Right renal pelvis (tissue), 4 donors: ENCODE measurements at regions not wholly inside any gene's neighbourhood (a gene's known extent, or its start where the extent isn't known, plus 50 kb on each side); places are given as distances from the start of the nearest gene placed in this dataset.
A peak's percentile ranks its signal among the peaks of the same experiment; 100 is the strongest.

Experiments used
- DNase-seq, 4 donors: peaks; one replicate each; pipeline ENCODE4 v3.0.0-alpha.2; 2013; ENCODE audit warnings: low read depth in 4 of 4, low spot score in 3 of 4, missing footprints in 1 of 4

DNA sequence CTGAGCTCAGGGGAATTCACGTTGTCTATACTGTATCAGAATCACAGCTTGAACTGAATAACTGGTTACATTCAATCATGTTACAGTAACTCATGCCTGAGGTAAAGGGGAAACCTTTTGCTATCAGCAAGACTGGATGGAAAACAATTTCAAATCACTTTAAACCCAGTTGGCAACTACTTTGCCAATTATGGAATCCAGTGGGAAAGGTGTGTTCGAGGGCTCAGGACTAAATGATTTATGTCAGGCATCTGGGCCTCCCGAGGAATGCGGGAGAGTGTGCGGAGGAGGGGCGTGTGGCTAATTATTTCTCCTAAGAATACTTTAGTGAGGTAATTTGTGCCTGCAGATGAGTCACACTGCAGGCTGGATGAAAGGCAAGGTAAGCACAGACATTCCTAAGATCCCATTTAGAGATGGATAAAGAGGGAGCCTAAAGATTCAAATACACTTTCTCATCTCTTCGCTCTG, 100.1 kb downstream of the HRH4 start:
- DNase-seq, result peak in 2 of 4 donors; percentile 28 to 35

DNA sequence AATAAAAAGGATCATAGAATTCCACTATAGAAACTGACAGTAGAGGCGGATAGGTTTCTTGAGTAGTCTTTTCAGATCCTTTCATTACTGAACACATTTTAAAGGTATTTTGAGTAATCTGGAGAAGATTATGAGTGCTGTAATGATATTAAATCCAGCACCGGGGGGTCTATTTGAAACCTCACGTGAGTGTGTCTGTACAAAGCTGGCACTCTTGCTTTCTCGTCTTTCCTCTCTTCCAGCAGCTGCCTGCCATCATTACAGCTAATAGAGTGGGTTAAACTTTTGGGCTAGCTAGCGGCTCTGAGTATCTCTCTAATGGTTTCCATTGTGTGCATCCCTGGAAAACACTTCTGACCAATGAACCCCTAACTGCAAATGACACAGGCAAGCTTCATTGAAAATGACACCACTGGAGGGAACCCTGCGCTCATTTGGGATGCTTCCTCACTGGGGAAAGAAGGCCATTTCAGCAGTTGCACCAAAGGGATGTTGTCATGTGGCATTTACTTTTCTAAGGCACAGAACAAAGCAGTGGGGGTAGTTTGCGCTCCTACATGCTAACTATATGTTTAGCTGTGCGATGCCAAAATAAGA, 101.0 kb downstream of the HRH4 start:
- DNase-seq, result no peak

DNA sequence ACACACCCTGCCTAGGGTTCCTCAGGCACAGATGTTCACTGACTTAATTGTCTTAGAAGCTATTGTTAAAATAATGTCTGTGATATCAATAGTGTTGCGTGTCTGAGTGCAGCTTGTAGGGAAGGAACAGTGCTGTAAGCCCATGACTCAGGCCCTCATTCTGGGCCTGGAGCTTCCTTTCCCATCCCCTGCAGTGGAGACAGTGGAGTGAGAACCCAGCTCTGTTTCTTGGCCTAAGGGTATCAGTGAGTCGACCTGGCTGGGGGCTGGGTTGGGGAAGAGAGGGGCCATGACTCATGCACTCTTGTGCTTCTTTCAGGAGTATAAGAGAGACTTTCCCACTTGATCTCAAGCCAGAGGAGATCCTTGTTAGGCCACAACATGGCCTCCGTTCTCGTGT, 106.8 kb downstream of the HRH4 start:
- no peak for DNase-seq

DNA sequence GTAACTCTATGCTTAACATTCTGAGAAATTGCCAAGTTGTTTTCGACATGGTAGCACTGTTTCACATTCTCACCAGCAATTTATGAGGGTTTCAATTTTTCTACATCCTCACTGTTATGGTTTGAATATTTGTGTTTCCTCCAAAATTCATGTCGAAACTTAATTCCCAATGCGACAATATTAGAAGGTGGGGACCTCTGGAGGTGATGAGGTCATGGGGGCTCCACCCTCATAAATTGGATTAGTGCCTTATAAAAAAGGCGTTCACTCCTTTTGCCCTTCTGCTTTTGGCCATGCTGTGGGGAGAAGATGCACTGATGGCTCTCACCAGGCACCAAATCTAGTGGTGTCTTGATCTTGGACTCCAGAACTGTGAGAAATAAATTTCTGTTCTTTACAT, 110.3 kb downstream of the HRH4 start:
- no peak for DNase-seq

DNA sequence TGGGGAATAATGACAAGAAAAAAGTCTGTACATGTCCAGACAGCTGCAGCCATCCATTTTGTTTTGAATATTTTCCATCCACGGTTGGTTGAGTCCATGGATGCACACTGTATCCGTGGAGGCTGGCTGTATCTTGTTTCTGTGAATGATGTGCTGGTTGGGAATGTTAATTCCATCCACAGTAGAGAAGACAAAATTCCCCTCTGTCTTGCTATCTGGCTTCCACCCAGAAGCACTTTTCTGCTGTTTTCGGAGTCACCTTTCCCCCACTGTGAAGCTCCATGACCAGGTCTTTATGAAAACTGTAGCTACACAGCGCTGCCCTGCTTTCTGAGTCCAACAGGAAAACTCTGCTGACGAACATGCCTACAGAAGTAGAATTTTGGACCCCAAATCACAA, 122.3 kb downstream of the HRH4 start:
- no peak for DNase-seq

DNA sequence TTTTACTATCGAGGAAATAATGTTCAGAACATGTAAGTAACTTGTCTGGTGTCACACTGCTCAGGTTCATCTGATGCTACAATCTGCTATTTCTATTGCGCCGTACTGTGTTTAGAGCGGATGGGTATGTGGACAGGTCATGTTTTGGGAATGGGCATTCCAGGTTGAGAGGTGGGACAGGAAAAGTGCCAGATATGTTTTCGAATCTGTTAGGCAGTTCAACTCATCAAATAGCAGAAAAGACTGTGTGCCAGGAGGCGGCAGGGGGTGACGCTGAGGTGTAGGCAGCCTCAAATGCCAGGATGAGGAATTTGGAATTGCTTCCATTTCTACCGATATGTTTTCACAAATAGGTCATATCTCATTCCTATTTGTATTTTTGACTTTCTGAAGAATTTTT, 123.8 kb downstream of the HRH4 start:
- no peak for DNase-seq

DNA sequence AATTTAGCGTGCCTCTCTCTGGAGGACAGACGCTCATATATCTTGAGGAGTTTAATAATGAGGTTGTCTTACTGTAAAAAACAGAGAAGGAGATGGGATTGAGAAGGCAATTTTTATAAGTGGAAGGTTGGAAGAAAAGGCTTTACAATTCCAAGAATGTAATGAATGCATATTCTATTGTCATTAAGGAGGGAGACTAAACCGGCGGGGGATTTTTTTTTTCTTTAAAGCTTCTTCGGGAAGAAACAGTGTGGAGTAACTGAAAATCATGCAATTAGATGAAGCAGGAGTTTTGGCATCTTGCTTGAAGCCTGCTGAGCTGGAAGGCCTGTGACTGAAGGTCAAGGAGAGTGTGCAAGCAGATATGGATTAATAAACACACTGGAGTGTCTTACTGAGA, 124.4 kb downstream of the HRH4 start:
- DNase-seq, result no peak

DNA sequence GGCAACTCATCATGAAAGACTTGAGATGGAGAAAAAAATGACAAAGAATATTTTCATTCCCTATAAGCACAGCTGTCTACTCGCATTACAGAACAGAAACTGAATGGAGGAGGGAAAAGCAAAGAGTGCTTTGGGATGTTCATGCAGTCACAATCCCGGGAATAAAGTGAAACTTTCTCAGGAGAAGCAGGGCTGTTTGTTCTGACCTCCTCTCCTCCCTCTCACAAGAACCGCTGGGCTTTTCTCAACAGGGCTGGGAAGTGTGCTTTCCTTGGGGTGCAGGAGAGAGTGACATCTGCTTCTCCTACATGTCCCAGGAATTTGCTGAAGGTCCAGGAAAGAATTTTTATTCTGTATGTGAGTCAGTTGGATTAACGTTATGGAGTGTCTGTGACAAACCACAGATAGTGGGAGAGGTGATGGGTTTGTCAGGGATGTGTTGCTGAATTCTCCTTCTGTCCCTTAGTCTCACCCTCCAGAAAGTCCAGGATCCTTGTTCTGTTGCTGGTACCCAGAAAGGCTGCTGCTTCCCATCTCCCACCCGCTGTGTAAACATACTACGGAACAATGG, 125.6 kb downstream of the HRH4 start:
- no peak for DNase-seq

DNA sequence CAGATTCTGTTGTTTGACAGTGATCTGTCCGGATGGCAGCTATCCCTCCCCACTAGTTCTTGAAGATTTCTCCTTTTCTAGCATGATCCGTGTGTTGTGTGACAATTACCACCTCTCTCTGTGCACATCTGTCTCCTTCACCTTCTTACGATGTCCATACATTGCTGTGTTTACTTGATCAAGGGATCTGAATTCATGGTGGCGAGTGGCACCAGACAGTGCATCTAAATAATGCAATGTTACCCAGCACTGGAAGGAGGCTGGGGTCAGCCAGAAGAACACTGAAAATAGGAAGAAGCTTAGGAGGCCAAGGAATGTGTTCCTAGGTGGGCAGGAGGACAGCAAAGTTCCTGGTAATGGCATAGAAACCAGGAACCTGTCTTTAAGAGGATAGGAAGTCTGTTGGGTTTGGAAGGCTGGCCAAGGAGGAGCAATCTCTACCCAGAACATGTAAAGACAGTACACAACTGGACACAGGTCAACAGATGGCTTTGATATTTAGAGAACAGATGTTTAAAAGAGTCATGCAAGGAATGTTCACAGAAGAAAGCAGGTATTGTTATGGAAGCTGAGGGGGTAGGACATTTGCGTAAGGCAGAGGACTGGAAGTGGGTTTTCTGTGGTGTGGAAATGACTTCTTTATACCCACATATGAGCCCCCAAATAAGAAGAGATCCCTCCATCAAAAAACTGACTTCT, 126.4 kb downstream of the HRH4 start:
- no peak for DNase-seq

DNA sequence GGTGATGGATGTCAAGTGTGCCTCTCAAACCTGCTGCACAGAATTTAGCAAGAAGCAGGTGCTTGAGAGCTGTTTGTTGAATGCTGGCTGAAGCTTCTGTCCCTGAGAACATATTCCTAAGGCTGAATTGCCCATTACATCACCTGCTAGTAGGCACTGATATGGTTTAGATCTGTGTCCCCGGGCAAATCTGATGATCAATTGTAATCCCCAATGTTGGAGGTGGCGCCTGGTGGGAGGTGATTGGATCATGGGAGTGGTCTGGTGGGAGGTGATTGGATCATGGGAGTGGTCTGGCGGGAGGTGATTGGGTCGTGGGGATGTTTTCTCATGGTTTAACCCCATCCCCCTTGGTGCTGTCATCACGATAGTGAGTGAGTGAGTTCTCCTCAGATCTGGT, 128.0 kb downstream of the HRH4 start:
- DNase-seq, result no peak

DNA sequence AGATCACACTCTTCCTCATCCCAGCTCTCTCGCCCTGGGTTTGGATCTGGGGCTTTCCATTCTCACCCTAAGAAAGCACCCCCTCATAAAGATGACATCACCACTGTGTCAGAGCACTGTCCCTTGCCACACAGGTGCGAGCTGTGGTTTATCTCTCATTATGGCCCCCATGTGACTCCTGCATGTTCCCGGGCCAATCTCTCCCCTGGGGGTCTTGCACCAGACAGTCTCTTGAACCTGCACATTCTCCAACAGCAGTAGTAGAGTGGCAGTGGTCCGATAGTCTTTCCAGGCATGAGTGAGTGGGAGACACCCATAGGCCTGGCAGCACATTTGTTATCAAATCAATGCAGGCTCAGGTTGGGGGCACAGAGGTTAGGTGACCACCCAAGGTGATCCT, 130.5 kb downstream of the HRH4 start:
- no peak for DNase-seq

DNA sequence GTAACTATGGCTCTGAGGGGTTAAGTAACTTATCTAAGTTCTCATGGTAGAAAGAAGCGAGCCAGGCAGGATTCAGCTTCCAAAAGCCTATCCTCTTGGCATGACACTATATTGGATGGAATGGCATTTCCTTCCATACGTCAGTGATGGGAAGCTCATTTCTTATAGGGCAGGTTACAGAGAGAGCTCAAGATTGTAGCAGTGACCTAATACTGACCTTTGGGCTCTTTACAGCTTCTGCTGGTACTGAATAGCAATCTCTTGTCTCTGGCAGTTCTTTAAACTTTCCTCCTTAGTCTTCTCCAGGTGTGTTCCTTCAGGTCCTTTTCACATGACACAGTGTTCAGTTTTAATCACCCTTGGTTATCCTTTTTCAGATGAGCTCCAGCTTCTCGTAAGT, 133.0 kb downstream of the HRH4 start:
- DNase-seq, result no peak

DNA sequence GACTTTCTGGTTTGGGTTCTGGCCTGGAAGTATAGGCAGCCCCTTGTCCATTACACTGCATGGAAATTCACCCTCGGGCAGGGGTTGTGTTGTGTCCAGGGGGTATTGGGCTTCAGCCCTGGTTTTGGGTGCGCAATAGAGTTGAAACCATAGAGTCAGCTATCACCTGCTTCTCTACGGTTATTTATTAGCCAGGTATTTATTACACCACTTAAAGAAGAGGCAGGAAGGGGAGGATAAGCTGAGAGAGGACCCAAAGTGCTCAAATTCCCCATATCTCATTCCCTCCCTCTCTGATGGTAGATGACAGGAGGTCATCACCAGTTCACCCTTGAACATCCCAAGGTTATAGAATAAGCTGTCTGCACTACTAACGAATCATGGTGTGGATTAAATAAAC, 133.4 kb downstream of the HRH4 start:
- no peak for DNase-seq

DNA sequence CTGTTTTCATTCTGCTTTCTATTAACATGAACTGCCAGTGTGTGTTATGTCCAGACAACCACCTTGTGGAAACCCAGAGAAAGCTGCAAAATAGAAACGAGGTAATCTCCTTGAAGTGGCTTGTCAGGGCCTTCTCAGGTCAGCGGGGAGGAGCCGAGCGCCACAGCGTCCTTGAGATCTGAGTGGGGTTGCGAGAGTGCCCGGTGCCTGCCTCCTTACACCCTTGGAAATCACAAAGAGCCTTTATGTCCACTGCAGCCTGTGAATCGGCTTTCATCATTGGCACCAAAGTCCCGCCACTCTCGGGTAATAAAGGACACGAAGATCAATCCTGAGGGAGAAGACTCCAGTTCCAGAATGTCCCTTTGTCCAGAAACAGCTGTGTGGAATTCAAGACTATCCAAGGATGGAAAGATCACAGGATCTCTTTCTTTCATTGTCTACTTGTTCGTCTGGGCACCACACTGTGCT, 135.2 kb downstream of the HRH4 start:
- DNase-seq, result no peak

DNA sequence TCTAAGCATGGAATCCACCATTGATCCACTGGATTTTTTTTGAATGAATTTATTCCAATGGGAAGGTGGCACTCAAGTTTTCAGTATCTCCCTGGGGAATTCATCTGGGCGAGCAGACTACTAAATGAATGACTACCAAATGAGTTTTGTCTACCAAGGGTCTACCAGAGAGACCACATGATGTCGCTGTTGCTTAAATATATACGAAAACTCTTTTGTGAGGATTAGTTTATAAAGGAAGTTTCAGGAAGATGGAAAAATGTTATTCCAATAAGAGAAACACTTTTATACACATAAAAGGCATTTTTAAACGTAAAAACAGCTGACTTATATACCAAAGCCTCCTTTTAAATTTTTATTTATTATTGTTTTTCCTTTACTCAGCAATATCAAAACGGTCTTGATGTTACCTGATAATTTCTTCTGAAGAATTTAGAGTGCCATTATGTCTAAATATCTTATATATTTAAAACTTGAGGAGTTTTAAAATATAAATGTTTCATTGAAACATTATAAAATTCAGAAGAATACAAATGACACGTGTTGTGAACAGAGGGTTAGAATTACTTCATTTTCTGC, 139.7 kb downstream of the HRH4 start:
- DNase-seq, result peak; percentile 51 to 69 (median 60)

DNA sequence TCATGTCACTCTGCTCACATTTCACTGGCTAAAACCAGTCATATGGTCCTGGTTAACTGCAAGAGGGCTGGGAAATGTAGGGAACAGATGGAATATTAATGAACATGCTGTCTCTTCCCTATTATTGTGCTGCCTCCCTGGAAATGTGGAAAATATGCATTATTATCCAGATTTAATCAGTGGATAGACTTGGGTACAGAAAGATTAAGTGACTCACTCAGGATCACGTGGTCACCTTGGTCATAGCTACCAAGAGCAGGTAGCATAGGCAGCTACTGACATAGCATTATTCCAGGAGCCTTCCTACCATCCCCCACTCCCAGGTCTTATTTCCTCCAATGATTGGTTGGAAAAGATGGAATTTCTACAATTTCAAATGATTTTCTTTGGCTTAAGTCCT, 141.1 kb downstream of the HRH4 start:
- no peak for DNase-seq

DNA sequence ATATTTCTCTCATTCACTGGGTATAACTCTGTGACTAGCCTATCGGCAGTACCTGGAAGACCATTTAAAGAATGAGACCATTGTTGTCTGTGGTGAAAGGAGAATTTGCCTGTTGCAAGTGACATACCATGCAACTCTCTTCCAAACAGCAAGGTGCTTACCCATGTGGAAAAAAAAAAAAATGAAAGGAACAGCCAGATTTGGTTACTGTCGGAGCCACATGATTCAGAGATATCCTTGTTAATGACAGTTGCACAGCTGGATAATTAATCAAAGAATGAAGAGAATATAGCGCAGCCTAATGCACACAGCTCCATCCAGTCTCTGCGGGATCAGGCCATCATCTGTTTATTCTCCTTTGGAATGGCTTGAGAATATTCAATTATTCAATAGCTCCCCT, 141.8 kb downstream of the HRH4 start:
- no peak for DNase-seq

DNA sequence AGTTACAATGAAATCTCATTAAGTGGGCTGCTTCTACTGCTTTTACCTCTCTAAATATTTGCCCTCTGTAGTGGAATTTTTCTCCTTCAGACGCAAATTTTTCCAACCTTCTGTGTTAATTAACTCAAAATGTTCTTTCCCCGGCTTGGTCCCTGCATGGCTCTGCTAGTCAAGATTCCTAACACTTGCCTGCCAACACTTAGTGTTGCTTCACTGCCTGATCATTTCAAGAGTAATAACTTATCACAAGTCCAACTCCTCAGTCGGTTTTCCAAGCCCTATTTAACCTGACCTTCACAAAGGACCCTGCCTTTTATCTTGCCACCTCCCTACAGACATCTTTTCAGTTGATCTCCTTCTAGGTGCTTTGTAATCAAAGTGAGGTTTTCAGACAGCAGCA, 142.7 kb downstream of the HRH4 start:
- DNase-seq, result no peak

DNA sequence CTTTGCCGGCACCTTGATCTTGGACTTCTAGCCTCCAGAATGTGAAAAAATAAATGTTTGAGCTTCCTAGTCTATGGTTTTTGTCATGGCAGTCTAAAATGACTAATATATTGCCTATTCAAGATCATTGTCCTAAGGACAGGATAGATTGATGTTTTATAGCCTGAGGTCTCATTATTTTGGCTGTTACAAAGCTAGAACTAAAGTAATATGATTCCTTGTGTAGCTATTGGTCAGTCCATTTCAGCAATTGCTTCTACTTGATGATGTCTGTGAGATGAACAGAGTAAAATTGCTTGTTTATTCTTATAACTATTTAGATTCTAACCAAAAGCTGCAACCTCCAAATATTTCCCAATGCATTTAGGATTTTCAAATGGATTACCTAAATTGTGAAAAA, 145.0 kb downstream of the HRH4 start:
- DNase-seq, result no peak

DNA sequence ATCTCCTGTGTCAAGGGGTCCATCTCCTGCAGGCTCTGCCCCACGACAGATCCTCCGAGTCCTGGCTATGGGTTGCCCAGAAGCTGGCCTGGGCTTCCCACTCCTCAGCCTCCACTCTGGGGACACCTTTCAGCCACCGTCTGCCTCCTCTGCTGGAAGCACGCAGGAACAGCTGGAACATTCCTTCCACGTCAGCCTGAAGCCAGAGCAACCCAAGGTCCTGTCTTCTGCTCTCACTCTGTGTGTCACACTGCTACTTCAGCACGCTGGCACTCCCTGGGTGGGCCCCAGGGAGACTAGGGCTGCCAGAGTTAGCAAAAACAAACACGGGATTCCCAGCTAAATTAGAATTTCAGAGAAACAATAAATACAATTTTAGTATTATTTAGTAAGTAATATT, 148.8 kb downstream of the HRH4 start:
- DNase-seq, result no peak

DNA sequence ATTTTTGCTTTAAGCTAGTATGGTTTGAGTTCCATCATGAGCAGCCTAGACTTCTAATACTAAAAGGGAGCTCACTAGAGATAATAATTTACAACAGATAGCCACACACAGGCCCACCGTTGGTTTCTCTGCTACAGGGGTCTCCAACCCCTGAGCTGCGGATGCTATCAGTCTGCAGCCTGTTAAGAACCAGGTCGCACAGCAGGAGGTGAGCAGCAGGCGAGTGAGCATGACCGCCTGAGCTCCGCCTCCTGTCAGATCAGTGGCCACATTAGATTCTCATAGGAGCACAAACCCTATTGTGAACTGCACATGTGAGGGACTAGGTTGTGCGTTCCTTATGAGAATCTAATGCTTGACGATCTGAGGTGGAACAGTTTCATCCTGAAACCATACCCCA, 150.6 kb downstream of the HRH4 start:
- no peak for DNase-seq
